Mesendoderm (in vitro differentiated cells): ENCODE measurements at regions not wholly inside any gene's neighbourhood (a gene's known extent, or its start where the extent isn't known, plus 50 kb on each side); places are given as distances from the start of the nearest gene placed in this dataset.

Experiments
- DNase-seq: peaks from one replicate; pipeline ENCODE4 v3.0.0; 2013
- H2AK5ac ChIP-seq: 2 replicates; pipeline ENCODE4 v1.6.1; 2013; ENCODE audit warnings: low read length, inconsistent platforms
- H2BK120ac ChIP-seq: 2 replicates; pipeline ENCODE4 v1.6.1; 2013; ENCODE audit warnings: low read depth, mild to moderate bottlenecking, low read length, moderate library complexity, mixed read lengths
- H2BK15ac ChIP-seq: replicated peaks from 2 replicates; pipeline ENCODE4 v1.6.1; 2013; ENCODE audit warnings: low read depth, mild to moderate bottlenecking, moderate library complexity
- H2BK5ac ChIP-seq: 2 replicates; pipeline ENCODE4 v1.6.1; 2013; ENCODE audit warnings: low read length, inconsistent platforms
- H3K18ac ChIP-seq: 2 replicates; pipeline ENCODE4 v1.6.1; 2013; ENCODE audit warnings: mild to moderate bottlenecking, low read length, mixed read lengths
- H3K23ac ChIP-seq: one replicate; pipeline ENCODE4 v1.6.1; 2013; ENCODE audit warnings: low read length
- H3K27ac ChIP-seq: 2 replicates; pipeline ENCODE4 v1.5.1; 2013; ENCODE audit warnings: low read depth, mild to moderate bottlenecking, inconsistent platforms, low read length, moderate library complexity
- H3K27me3 ChIP-seq: 2 replicates; pipeline ENCODE4 v1.6.1; 2013; ENCODE audit warnings: low read length, control low read depth, mild to moderate bottlenecking, inconsistent platforms; ENCODE audit not compliant: insufficient read depth, poor library complexity
- H3K36me3 ChIP-seq: 2 replicates; pipeline ENCODE4 v1.6.1; 2013; ENCODE audit warnings: low read length, inconsistent platforms; ENCODE audit not compliant: control insufficient read depth, insufficient read depth
- H3K4ac ChIP-seq: one replicate; pipeline ENCODE4 v1.6.1; 2013; ENCODE audit warnings: low read depth, mild to moderate bottlenecking, low read length, moderate library complexity
- H3K4me1 ChIP-seq: 2 replicates; pipeline ENCODE4 v1.6.1; 2013; ENCODE audit warnings: low read depth, low read length, inconsistent platforms; ENCODE audit not compliant: control insufficient read depth
- H3K4me2 ChIP-seq: 2 replicates; pipeline ENCODE4 v1.6.1; 2013; ENCODE audit warnings: low read length
- H3K4me3 ChIP-seq: 2 replicates; pipeline ENCODE4 v1.5.1; 2013; ENCODE audit warnings: mild to moderate bottlenecking, low read length
- H3K56ac ChIP-seq: one replicate; pipeline ENCODE4 v1.6.1; 2013; ENCODE audit warnings: low read length
- H3K79me1 ChIP-seq: 2 replicates; pipeline ENCODE4 v1.6.1; 2013; ENCODE audit warnings: low read length, inconsistent platforms
- H3K79me2 ChIP-seq: 2 replicates; pipeline ENCODE4 v1.6.1; 2013; ENCODE audit warnings: mild to moderate bottlenecking, low read length; ENCODE audit not compliant: control insufficient read depth, insufficient read depth
- H3K9ac ChIP-seq: 2 replicates; pipeline ENCODE4 v1.6.1; 2013; ENCODE audit warnings: low read length, inconsistent platforms
- H4K5ac ChIP-seq: one replicate; pipeline ENCODE4 v1.6.1; 2013; ENCODE audit warnings: low read length
- H4K8ac ChIP-seq: one replicate; pipeline ENCODE4 v1.6.1; 2013; ENCODE audit warnings: low read depth, mild to moderate bottlenecking, control low read depth, low read length, moderate library complexity
- WGBS: extraction: QIAGEN DNeasy Blood & Tissue Kit; methylation state at CpG from one replicate; pipeline ENCODE4 v1.1.7; 2013; ENCODE audit warnings: low lambda C conversion rate, missing lambda C conversion rate; ENCODE audit not compliant: insufficient coverage; ENCODE audit errors: extremely low coverage; 5-methylcytosine and 5-hydroxymethylcytosine counted together

DNA sequence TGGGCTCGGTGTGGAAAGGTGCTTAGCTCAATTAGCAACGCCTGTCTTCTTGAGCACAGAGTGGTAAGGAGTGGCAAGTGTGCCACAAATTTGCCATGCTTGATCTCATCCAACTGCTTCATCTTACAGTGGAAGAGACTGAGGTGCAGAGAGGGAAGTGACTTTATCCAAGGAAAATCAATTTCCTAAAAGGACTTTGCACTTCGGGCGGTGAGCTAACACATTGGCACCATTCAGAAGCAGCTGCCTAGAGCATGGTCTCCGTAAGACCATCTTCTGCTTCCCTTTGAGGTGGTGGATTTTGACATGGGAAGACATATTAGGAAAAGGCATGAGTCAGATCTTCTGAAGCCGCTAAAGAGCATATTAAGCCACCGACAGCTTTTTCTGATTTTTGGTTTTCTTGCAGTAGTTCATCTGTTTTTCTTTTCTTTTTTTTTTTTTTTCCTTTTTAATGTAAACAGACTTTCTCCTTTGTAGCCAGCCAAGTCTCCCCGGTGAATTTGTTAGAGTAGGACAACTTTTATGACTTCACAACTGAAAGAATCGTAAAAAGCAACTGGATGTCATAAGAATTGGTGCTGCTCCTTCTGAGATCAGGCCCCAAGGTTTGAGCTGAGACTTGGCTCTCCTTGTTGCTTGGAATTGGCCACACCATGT is 273.2 kb downstream of the CDC5L start:
- no peak overlapping the region for H2BK5ac ChIP-seq
- H3K79me1 ChIP-seq, result no peaks in the 10 kb centered on the region
- H2AK5ac ChIP-seq, result peak overlapping the region; percentile 66
- no peak overlapping the region for H4K5ac ChIP-seq
- H2BK15ac ChIP-seq, result no peak overlapping the region
- peaks cover 20% of the 10 kb centered on the region for H3K4me1 ChIP-seq
- no peak overlapping the region for H3K23ac ChIP-seq
- WGBS, result no CpG with 5 or more reads among the region's 9 CpGs
- no peak overlapping the region for H3K4ac ChIP-seq
- no peaks in the 10 kb centered on the region for H3K27me3 ChIP-seq
- H3K56ac ChIP-seq, result no peak overlapping the region
- no peaks in the 10 kb centered on the region for H3K36me3 ChIP-seq
- H3K4me2 ChIP-seq, result no peak overlapping the region
- H3K9ac ChIP-seq, result no peak overlapping the region
- no peak overlapping the region for H4K8ac ChIP-seq
- no peak overlapping the region for H2BK120ac ChIP-seq
- H3K18ac ChIP-seq, result peak overlapping the region; percentile 32
- no peak for DNase-seq
- no peak overlapping the region for H3K27ac ChIP-seq
- H3K79me2 ChIP-seq, result no peaks in the 10 kb centered on the region
- H3K4me3 ChIP-seq, result no peak overlapping the region

DNA sequence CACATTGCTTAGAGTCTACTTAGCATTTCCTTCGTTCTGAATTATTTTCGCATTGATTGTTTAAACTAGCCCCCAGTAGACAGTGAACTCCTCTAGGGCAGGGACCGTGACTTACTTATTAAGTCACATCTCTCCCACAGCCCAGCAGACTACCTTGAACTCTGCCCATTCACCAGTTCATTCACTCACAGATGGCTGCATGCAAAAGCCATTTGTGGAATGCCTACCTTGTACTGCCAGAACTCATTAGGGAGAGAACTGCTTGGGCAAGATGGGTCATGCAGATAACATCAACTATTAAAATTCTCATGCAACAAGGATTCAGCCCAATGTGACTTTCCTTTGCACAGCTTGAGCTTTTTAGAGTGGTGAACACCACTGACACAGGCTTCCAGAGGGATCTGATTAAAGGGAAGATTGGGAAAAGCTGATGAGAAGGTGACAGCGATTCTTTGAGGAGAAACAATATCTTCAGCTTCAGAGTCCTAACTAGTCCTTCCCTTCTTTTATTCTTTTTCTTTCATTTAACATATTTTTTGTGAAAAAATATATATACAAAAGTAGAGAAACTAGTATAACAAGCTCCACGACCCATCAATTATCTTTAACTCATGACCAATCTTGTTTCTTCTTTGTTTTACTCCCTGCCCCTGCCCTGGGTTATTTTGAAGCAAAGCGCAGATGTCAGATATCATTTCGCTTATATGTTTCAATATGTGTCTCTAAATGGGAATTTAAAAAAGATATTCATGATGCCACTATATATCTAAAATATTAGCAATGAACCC is 273.9 kb downstream of the CDC5L start:
- H4K5ac ChIP-seq, result no peak overlapping the region
- peak overlapping the region; percentile 32 for H3K18ac ChIP-seq
- peak; percentile 64 for DNase-seq
- H3K9ac ChIP-seq, result no peak overlapping the region
- no peak overlapping the region for H3K4ac ChIP-seq
- H3K56ac ChIP-seq, result no peak overlapping the region
- WGBS, result no CpG with 5 or more reads among the region's 7 CpGs
- no peak overlapping the region for H3K27ac ChIP-seq
- H3K4me1 ChIP-seq, result peaks cover 20% of the 10 kb centered on the region
- no peak overlapping the region for H3K23ac ChIP-seq
- H2BK120ac ChIP-seq, result no peak overlapping the region
- H3K79me1 ChIP-seq, result no peaks in the 10 kb centered on the region
- H3K27me3 ChIP-seq, result no peaks in the 10 kb centered on the region
- no peak overlapping the region for H4K8ac ChIP-seq
- H3K4me2 ChIP-seq, result no peak overlapping the region
- H2AK5ac ChIP-seq, result no peak overlapping the region
- H3K79me2 ChIP-seq, result no peaks in the 10 kb centered on the region
- H2BK5ac ChIP-seq, result no peak overlapping the region
- no peak overlapping the region for H2BK15ac ChIP-seq
- no peaks in the 10 kb centered on the region for H3K36me3 ChIP-seq
- no peak overlapping the region for H3K4me3 ChIP-seq

DNA sequence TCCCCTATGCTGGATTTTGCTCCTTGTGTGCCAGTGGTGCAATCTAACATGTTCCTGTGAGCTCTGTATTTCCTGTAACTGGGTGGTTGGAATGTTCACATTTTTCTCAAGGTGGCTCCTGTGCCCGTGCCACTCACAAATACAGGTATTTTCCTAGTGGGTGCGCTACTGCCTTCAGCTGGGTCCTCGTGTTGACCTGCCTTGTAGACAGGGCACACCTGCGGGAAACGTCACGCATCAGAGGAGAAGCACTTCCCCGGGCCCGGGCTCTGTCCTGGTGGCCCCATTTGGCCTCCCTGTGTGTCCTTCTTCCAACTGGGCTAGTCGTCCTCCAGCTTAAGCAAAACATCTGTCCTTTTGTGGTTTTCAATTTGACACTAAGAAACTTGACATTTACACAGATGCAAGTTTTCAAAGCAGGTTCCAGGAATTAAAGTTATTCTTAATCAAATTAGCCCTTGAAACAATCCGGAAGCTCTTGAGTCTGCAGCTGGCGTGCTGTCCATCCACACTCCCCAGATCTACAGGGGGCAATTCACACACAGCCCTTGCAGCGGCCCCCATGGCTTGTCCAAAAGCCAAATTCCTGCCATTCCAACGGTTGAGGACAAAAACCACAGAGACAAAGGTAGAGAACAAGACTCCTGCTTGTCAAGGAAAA is 275.1 kb downstream of the CDC5L start:
- H3K27me3 ChIP-seq, result no peaks in the 10 kb centered on the region
- no peaks in the 10 kb centered on the region for H3K36me3 ChIP-seq
- no peak overlapping the region for H2BK120ac ChIP-seq
- peak overlapping the region; percentile 59 for H3K4ac ChIP-seq
- no peaks in the 10 kb centered on the region for H3K79me2 ChIP-seq
- no peak overlapping the region for H4K5ac ChIP-seq
- no peak overlapping the region for H3K4me3 ChIP-seq
- no peaks in the 10 kb centered on the region for H3K79me1 ChIP-seq
- no peak overlapping the region for H3K4me2 ChIP-seq
- H3K27ac ChIP-seq, result peak overlapping the region; percentile 77
- no peak overlapping the region for H3K23ac ChIP-seq
- no peak overlapping the region for H2BK15ac ChIP-seq
- no CpG with 5 or more reads among the region's 13 CpGs for WGBS
- DNase-seq, result peak; percentile 95
- no peak overlapping the region for H2AK5ac ChIP-seq
- H3K4me1 ChIP-seq, result peaks cover 30% of the 10 kb centered on the region
- H3K56ac ChIP-seq, result peak overlapping the region; percentile 73
- H3K18ac ChIP-seq, result peak overlapping the region; percentile 61
- H3K9ac ChIP-seq, result peak overlapping the region; percentile 23
- peak overlapping the region; percentile 55 for H2BK5ac ChIP-seq
- no peak overlapping the region for H4K8ac ChIP-seq

- Histone ChIP-seq H3K27ac (no peak overlapping the region), H3K56ac (peak overlapping the region; percentile 38), H3K9ac (no peak overlapping the region), H2AK5ac (peak overlapping the region; percentile 76), H3K23ac (peak overlapping the region; percentile 6), H4K8ac (no peak overlapping the region), H4K5ac (no peak overlapping the region), H3K79me1 (no peaks in the 10 kb centered on the region), H2BK120ac (peak overlapping the region; percentile 79), H3K36me3 (no peaks in the 10 kb centered on the region), H3K79me2 (no peaks in the 10 kb centered on the region), H3K27me3 (no peaks in the 10 kb centered on the region), H2BK15ac (no peak overlapping the region), H3K4me3 (no peak overlapping the region), H3K18ac (peak overlapping the region; percentile 55), H3K4me2 (no peak overlapping the region), H3K4ac (peak overlapping the region; percentile 83), H3K4me1 (peaks cover 33% of the 10 kb centered on the region), H2BK5ac (peak overlapping the region; percentile 31)
- WGBS, result no CpG with 5 or more reads among the region's 10 CpGs
- DNase-seq, result no peak
Measured at GRCh38 chr6:44663860-44664634, 276.5 kb downstream of the CDC5L start.

- Histone ChIP-seq H3K18ac (peak overlapping the region; percentile 69), H3K4me3 (no peak overlapping the region), H2BK120ac (peak overlapping the region; percentile 83), H3K4me1 (peaks cover 33% of the 10 kb centered on the region), H3K56ac (peak overlapping the region; percentile 54), H3K4ac (no peak overlapping the region), H3K27ac (no peak overlapping the region), H4K5ac (no peak overlapping the region), H3K27me3 (no peaks in the 10 kb centered on the region), H3K4me2 (no peak overlapping the region), H3K79me1 (no peaks in the 10 kb centered on the region), H3K36me3 (no peaks in the 10 kb centered on the region), H3K23ac (no peak overlapping the region), H3K79me2 (no peaks in the 10 kb centered on the region), H2BK5ac (no peak overlapping the region), H2BK15ac (no peak overlapping the region), H3K9ac (no peak overlapping the region), H4K8ac (no peak overlapping the region), H2AK5ac (no peak overlapping the region)
- WGBS, result no CpG with 5 or more reads among the region's 4 CpGs
- DNase-seq, result peak; percentile 75
Measured at GRCh38 chr6:44664716-44665115, 277.2 kb downstream of the CDC5L start.
